ENCODE measurements at regions not wholly inside any gene's neighbourhood (a gene's known extent, or its start where the extent isn't known, plus 50 kb on each side); places are given as distances from the start of the nearest gene placed in this dataset.

GRCh38 chr7:4523219-4523618 lies 158.9 kb upstream of the FOXK1 start:
- no peak for ATAC-seq
- peaks cover 85% of the 10 kb centered on the region for H3K9me3 Mint-ChIP-seq
- H3K4me3 ChIP-seq: no peak overlapping the region
- H3K4me1 Mint-ChIP-seq: peaks cover 2% of the 10 kb centered on the region; the same call in 2 of the 3 replicates
- TF ChIP-seq EZH2 (IDR thresholded peaks at IDR 0.05; ENCODE audit: low read depth, unreplicated experiment) (no peak), CREB1 (CRISPR knock-in tag; IDR thresholded peaks at IDR 0.05; ENCODE audit: low read depth) (no peak), JUNB (IDR thresholded peaks at IDR 0.05; ENCODE audit: unreplicated experiment) (no peak), ETS1 (IDR thresholded peaks at IDR 0.05) (no peak), ZNF462 (CRISPR knock-in tag; IDR thresholded peaks at IDR 0.05) (no peak), REST (IDR thresholded peaks at IDR 0.05; ENCODE audit: unreplicated experiment) (no peak), STAT1 (IDR thresholded peaks at IDR 0.05; ENCODE audit: unreplicated experiment) (no peak), POLR2AphosphoS5 (IDR thresholded peaks at IDR 0.05; ENCODE audit: low read depth) (no peak), EZH2phosphoT487 (IDR thresholded peaks at IDR 0.05; ENCODE audit: unreplicated experiment) (no peak), CTCF (conservative IDR thresholded peaks at IDR 0.05; ENCODE audit: low read depth in 2 of 2) (no peak), NANOG (IDR thresholded peaks at IDR 0.05; ENCODE audit: borderline replicate concordance) (no peak), ZNF331 (CRISPR knock-in tag; IDR thresholded peaks at IDR 0.05; ENCODE audit: low read depth) (no peak), ZNF114 (CRISPR knock-in tag; IDR thresholded peaks at IDR 0.05) (no peak)
- peaks cover 9% of the 10 kb centered on the region; the same call in 2 of the 3 replicates for H3K36me3 Mint-ChIP-seq (ENCODE audit: low read depth)
- no peaks in the 10 kb centered on the region for H3K79me2 ChIP-seq (replicated peaks; ENCODE audit: insufficient read depth)
- no peaks in the 10 kb centered on the region for H4K20me1 ChIP-seq (replicated peaks; ENCODE audit: insufficient read depth)
- H3K27me3 Mint-ChIP-seq (ENCODE audit: insufficient read depth, low read depth, poor library complexity): peaks cover 2% of the 10 kb centered on the region
- peaks cover 3% of the 10 kb centered on the region; the same call in 1 of the 2 replicates for H3K9me2 ChIP-seq (ENCODE audit: insufficient read depth)
- H3K4me2 ChIP-seq: no peak overlapping the region
- H3K4me1 ChIP-seq (ENCODE audit: insufficient read depth): no peaks in the 10 kb centered on the region
- no peak overlapping the region for H3K4me3 Mint-ChIP-seq
- no peak overlapping the region for H2AFZ ChIP-seq
- H3K27ac Mint-ChIP-seq: no peak overlapping the region
- no peaks in the 10 kb centered on the region for H3K27me3 ChIP-seq (ENCODE audit: insufficient read depth)
- DNase-seq (ENCODE audit: low spot score): no peak
- H3K36me3 ChIP-seq (ENCODE audit: insufficient read depth): no peaks in the 10 kb centered on the region
- no peak overlapping the region for H3K27ac ChIP-seq (ENCODE audit: low read depth)
- H3F3A ChIP-seq (replicated peaks; ENCODE audit: low read depth): no peaks in the 10 kb centered on the region
